ENCODE measurements at regions not wholly inside any gene's neighbourhood (a gene's known extent, or its start where the extent isn't known, plus 50 kb on each side); places are given as distances from the start of the nearest gene placed in this dataset.
A peak's percentile ranks its signal among the peaks of the same experiment; 100 is the strongest.
"Not testable (repeated sequence)": the region's sequence is repeated elsewhere in the genome, so short reads cannot be mapped to it uniquely, and the experiment has no call there.

GRCh38 chr6:78513856-78514255 lies 353.5 kb upstream of the IRAK1BP1 start:
- no peak for DNase-seq

GRCh38 chr6:78515271-78515670 lies 352.1 kb upstream of the IRAK1BP1 start:
- no peak for DNase-seq

- DNase-seq: no peak
Observed at GRCh38 chr6:78517399-78517798, 350.0 kb upstream of the IRAK1BP1 start.

DNA sequence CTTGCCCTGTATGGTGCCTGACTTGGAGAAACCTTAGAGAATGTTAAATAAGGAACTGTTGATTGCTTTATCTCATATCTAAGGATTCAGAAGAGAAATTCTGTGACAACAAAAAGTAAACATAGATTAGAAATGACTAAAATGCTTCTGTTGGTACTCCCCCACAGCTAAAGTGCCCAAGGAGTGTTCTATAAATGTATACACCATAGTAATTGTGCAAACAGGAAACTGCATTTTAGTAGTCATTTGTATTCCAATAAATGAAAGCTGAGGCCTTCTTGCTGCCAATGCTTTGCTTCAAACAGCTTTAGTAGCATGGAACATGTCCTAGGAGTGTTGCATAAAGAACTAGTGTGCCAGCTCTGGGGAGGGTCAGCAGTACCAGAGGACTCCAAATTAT lies 343.7 kb upstream of the IRAK1BP1 start:
- DNase-seq: no peak

DNA sequence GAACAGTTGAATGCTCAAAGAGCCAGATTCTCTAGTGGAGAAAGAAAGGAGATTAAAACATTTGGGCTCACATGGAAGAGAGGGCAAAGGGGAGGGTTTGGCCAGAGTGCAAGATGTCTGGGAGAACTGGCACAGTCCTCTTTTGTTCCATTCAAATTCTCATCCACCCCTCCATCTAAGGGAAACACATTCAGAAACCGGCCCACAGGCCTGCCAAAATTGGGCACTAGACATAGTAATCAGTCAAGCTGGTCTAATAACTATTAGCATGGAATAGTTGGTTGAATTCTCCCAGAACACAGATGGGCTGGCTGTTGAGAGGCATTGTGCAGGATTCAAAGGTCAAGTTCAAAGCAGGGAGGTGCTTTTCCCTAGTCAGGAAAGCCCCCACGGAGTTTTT lies 341.4 kb upstream of the IRAK1BP1 start:
- no peak for DNase-seq

DNA sequence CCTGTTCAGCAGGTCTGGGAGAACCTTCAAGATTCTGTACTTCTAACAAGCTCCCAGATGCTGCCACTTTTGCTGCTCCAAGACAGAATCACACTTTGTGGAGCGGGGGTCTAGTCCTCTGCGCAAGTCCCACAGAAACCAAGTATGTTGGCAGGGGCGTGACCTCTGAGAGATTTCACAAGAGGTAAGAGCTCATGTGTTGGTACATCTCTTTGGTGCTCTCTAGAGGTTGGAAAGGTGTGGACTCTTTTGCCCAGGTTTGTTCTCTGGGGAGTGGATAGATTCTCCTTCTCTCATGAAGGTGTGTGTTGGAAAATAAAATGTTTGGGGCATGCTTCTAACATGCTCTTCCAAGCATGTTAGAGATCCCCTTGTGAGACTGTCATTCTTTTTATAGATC lies 340.9 kb upstream of the IRAK1BP1 start:
- no peak for DNase-seq

GRCh38 chr6:78528926-78529325 lies 338.4 kb upstream of the IRAK1BP1 start:
- no peak for DNase-seq

GRCh38 chr6:78530208-78530607 lies 337.1 kb upstream of the IRAK1BP1 start:
- no peak for DNase-seq

GRCh38 chr6:78533426-78533825 lies 333.9 kb upstream of the IRAK1BP1 start:
- DNase-seq: no peak

DNA sequence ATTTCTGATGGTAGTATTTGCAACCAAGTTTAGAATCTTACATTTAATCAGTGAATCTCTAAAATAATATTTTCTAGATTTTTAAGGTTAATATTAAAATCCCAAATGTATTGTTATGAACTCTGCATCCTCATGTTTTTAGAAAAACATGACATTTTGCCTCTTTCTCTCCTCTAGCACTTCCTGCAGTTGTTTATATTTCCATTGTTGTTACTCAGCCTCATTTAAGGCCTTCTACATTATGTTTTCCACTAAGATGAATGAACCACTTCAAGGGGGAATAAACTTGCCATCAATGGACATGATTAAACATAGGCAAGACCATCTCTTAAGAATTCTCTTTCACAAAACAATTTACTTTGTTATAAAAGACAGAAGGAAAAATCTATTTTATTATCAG lies 333.5 kb upstream of the IRAK1BP1 start:
- no peak for DNase-seq

- DNase-seq: no peak
Observed at GRCh38 chr6:78538002-78538401, 329.3 kb upstream of the IRAK1BP1 start.

DNA sequence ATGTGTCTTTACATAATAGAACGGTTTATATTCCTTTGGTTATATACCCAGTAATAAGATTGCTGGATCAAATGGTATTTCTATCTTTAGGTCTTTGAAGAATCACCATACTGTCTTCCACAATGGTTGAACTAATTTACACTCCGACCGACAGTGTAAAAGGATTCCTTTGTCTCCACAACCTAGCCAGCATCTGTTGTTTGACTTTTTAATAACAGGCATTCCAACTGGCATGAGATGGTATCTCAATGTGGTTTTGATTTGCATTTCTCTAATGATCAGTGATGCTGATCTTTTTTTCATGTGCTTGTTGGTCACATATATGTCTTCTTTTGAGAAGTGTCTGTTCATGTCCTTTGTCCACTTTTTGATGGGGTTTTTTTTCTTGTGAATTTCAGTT lies 319.7 kb upstream of the IRAK1BP1 start:
- DNase-seq: not testable (repeated sequence)

- DNase-seq: no peak
Observed at GRCh38 chr6:78551361-78551760, 316.0 kb upstream of the IRAK1BP1 start.

GRCh38 chr6:78552435-78552834 lies 314.9 kb upstream of the IRAK1BP1 start:
- no peak for DNase-seq

- no peak for DNase-seq
Observed at GRCh38 chr6:78554341-78554740, 313.0 kb upstream of the IRAK1BP1 start.

DNA sequence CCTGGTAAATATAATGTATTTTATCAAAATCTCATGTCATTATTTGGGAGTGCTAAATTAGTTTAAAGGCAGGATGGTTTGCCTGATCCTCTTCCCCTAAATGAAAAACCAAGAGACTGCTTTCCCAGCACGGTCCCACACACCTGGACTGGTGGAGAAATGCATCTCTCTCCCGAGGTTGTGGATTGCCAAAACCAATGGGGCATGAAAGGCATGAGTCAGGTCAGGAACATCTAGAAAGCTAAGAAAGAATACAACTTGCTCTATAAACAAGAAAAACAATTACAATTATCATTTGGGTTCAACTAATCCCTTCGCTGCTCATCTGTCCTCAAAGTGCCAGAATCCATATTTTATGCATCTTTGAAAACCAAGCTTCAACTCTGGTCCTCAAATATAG lies 308.3 kb upstream of the IRAK1BP1 start:
- no peak for DNase-seq

DNA sequence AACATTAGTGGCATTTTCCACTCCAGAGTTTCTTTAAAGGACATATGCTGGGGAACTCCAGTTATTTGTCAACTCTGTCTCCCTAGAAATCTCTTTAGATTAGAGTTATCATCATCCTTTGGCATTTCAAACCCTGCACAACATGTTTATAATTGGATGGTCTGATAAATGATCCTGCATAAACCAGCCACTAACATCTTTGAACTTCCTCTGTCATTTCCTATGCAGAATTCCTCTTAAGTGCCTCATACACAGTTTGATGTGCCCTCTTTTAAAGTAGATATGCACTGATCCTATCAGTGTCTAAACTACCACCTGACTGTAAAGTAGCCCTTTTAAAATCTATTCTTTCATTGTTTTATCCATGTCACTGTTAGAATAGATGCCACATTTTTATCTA lies 306.3 kb upstream of the IRAK1BP1 start:
- DNase-seq: no peak

GRCh38 chr6:78565997-78566396 lies 301.4 kb upstream of the IRAK1BP1 start:
- no peak for DNase-seq

GRCh38 chr6:78570044-78570443 lies 297.3 kb upstream of the IRAK1BP1 start:
- no peak for DNase-seq

DNA sequence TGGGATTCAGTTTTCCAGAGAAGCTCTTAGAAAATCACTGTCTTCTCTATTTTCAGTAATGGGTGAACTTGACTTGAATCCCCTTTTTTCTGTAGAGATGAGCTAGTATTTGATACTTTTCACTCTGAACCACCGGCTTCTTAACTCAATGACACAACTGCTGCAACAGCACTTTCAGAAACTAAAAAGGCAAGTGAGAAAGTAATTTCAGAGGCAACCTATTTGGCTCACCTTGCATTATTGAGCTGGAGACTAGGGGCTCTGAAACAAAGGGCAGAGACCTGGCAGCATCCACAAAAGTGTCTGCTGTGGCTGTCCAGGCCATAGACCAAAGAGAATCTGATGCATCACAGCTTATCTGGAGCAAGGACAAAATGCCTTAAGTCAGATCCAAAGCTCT lies 289.8 kb upstream of the IRAK1BP1 start:
- no peak for DNase-seq

DNA sequence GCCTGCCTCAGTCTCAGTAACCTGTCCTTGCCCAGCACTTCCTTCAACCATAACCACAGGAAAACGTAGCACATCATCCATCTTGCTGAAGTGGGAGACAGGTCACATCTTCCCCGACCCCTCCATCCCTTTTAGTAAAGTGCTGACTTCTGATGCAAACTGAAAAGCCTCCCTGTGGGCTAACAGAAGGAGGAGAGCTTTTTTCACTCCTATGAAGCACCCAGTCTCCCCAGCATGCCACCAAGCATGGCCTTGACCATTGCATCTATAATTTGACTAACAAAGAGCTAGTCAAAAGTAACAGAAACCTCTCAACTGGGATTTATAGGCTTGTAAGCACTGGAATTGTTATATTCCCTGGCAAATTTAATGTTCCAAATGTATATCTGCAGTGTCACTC lies 288.9 kb upstream of the IRAK1BP1 start:
- no peak for DNase-seq

DNA sequence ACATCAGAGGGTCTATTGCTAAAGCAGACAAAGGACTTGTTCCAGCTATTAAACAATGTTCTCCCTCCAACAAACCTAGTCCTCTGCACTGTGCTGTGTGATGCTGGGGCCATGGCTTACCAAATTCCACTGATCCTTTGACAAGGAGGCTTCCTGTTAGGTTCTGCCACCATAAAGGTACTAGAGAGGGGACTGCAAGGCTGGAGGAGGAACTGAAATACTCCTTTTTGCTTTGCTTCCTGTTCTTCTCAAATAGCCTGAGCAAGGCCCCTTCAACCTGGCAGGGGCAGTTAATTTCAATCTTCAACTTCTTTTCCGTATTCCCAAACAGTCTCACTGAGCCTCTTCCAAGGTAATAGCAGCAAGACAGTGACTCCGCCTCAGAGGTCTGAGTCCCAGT lies 286.4 kb upstream of the IRAK1BP1 start:
- DNase-seq: no peak

DNA sequence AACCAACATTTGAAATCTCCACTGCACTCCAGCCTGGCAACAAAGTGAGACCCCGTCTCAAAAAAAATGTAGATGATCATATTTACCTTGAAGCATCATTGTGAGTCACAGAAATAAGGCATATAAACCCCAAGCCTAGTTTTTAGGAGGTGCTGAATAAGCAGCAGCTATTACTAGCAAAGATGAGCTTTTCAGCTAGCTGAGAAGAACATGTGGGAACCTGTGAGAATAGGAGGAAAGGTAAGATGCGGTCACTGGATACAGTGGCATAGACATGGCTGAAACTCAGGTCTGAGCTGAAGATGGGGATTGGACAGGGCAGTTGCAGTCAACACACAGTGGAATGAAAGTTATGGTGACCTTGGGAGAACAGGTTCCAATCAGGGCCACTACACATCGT lies 284.3 kb upstream of the IRAK1BP1 start:
- no peak for DNase-seq

- peak; percentile 91 for DNase-seq
Observed at GRCh38 chr6:78589436-78589835, 277.9 kb upstream of the IRAK1BP1 start.

- DNase-seq: no peak
Observed at GRCh38 chr6:78593898-78594667, 273.3 kb upstream of the IRAK1BP1 start.

Data from NCI-H1105 (cell line).